ENCODE measurements at regions not wholly inside any gene's neighbourhood (a gene's known extent, or its start where the extent isn't known, plus 50 kb on each side); places are given as distances from the start of the nearest gene placed in this dataset.
A peak's percentile ranks its signal among the peaks of the same experiment; 100 is the strongest.

- peak; percentile 81 for TF ChIP-seq CTCFL (IDR thresholded peaks at IDR 0.05; ENCODE audit: borderline replicate concordance, insufficient read depth, low read depth, low read length, poor library complexity, severe bottlenecking)
- TF ChIP-seq KLF13 (tag; IDR thresholded peaks at IDR 0.05; ENCODE audit: borderline replicate concordance, low read depth): peak; percentile 57; the same call in 1 of the 2 replicates
- TF ChIP-seq CREM (IDR thresholded peaks at IDR 0.05; ENCODE audit: low read depth): peak; percentile 74; the same call in 1 of the 2 replicates
- no peak for TF ChIP-seq ZFP91 (CRISPR knock-in tag; IDR thresholded peaks at IDR 0.05)
- 0 out of 2 replicates have a peak, but pooled peaks have one; percentile 35 for TF ChIP-seq ESRRA (IDR thresholded peaks at IDR 0.05; ENCODE audit: borderline replicate concordance, low read depth)
- no peak for TF ChIP-seq ZNF318 (IDR thresholded peaks at IDR 0.05; ENCODE audit: borderline replicate concordance in 1 of 2, low read depth in 1 of 2)
- TF ChIP-seq ZC3H11A (IDR thresholded peaks at IDR 0.05; ENCODE audit: low read depth, low read length): 0 out of 2 replicates have a peak, but pooled peaks have one; percentile 65
- no peak for TF ChIP-seq MCM2 (IDR thresholded peaks at IDR 0.05; ENCODE audit: low read depth)
- TF ChIP-seq ARID3A (IDR thresholded peaks at IDR 0.05; ENCODE audit: borderline replicate concordance, low read depth, low read length): peak; percentile 74; the same call in 1 of the 2 replicates
These were observed 85.9 kb downstream of the ZNF280B start (continued) for GRCh38 chr22:22422629-22423112.
